Liver (tissue), 8 donors: ENCODE measurements at regions not wholly inside any gene's neighbourhood (a gene's known extent, or its start where the extent isn't known, plus 50 kb on each side); places are given as distances from the start of the nearest gene placed in this dataset.

Experiments used
- DNase-seq: peaks from one replicate; pipeline ENCODE4 v3.0.0-alpha.2; 2017; ENCODE audit warnings: low spot score
- H3K27ac ChIP-seq, 2 donors: one replicate each; pipeline ENCODE4 v1.7.0; 2013; ENCODE audit warnings: inconsistent platforms in 2 of 2, low read length in 2 of 2, control low read depth in 1 of 2, low read depth in 1 of 2, mild to moderate bottlenecking in 1 of 2
- H3K27me3 ChIP-seq, 4 donors: one replicate each; pipeline versions ENCODE4 v1.6.1 to v1.7.0; 2013; ENCODE audit warnings: low read length in 3 of 4, inconsistent platforms in 1 of 4, mild to moderate bottlenecking in 1 of 4, moderate library complexity in 1 of 4; ENCODE audit not compliant: control insufficient read depth in 4 of 4, insufficient read depth in 4 of 4
- H3K36me3 ChIP-seq, 4 donors: one replicate each; pipeline versions ENCODE4 v1.6.1 to v1.7.0; 2013; ENCODE audit warnings: low read length in 3 of 4, mild to moderate bottlenecking in 3 of 4, low read depth in 1 of 4, moderate library complexity in 1 of 4; ENCODE audit not compliant: control insufficient read depth in 4 of 4, insufficient read depth in 3 of 4
- H3K4me1 ChIP-seq, 4 donors: one replicate each; pipeline versions ENCODE4 v1.6.1 to v1.7.0; 2013; ENCODE audit warnings: low read length in 3 of 4, mild to moderate bottlenecking in 3 of 4, moderate library complexity in 1 of 4; ENCODE audit not compliant: control insufficient read depth in 4 of 4, insufficient read depth in 4 of 4
- H3K4me3 ChIP-seq, 3 donors: one replicate each; pipeline versions ENCODE4 v1.6.1 to v1.7.0; 2013; ENCODE audit warnings: low read length in 3 of 3, control low read depth in 1 of 3, low read depth in 1 of 3, mild to moderate bottlenecking in 1 of 3
- H3K9ac ChIP-seq, 2 donors: one replicate each; pipeline ENCODE4 v1.7.0; 2013; ENCODE audit warnings: low read length in 2 of 2, mild to moderate bottlenecking in 2 of 2, moderate library complexity in 2 of 2, control low read depth in 1 of 2, low read depth in 1 of 2
- H3K9me3 ChIP-seq, 4 donors: one replicate each; pipeline versions ENCODE4 v1.6.1 to v1.7.0; 2013; ENCODE audit warnings: low read length in 3 of 4; ENCODE audit not compliant: control insufficient read depth in 4 of 4
- ATF3 ChIP-seq: IDR thresholded peaks from 2 replicates; pipeline ENCODE4 v1.6.1; 2016; ENCODE audit warnings: antibody characterized with exemption
- CTCF ChIP-seq: fragments of 150-350 bp; IDR thresholded peaks from 2 replicates; pipeline ENCODE4 v1.5.1; 2017; ENCODE audit warnings: improper control_type of control experiment, low read depth, low read length; ENCODE audit not compliant: missing input control
- FOXA1 ChIP-seq: IDR thresholded peaks from 2 replicates; pipeline ENCODE4 v1.6.1; 2016; ENCODE audit warnings: antibody characterized with exemption
- FOXA2 ChIP-seq: IDR thresholded peaks from 2 replicates; pipeline ENCODE4 v1.6.1; 2016; ENCODE audit warnings: antibody characterized with exemption
- GABPA ChIP-seq, 2 donors: IDR thresholded peaks in 1 of 2; conservative IDR thresholded peaks in 1 of 2; 2 replicates each; pipeline ENCODE4 v1.6.1; 2016; ENCODE audit warnings: antibody characterized with exemption in 2 of 2, mild to moderate bottlenecking in 1 of 2, moderate library complexity in 1 of 2
- HNF4A ChIP-seq, 2 donors: conservative IDR thresholded peaks; 2 replicates each; pipeline ENCODE4 v1.6.1; 2016; ENCODE audit warnings: antibody characterized with exemption in 2 of 2, mild to moderate bottlenecking in 2 of 2
- HNF4G ChIP-seq: IDR thresholded peaks from 2 replicates; pipeline ENCODE4 v1.6.1; 2016; ENCODE audit warnings: antibody characterized with exemption
- JUND ChIP-seq, 2 donors: IDR thresholded peaks; 2 replicates each; pipeline ENCODE4 v1.6.1; 2016; ENCODE audit warnings: antibody characterized with exemption in 2 of 2
- MAX ChIP-seq: IDR thresholded peaks from 2 replicates; pipeline ENCODE4 v1.6.1; 2016; ENCODE audit warnings: antibody characterized with exemption
- NR2F2 ChIP-seq: IDR thresholded peaks from 2 replicates; pipeline ENCODE4 v1.6.1; 2016; ENCODE audit warnings: antibody characterized with exemption
- RAD21 ChIP-seq, 2 donors: IDR thresholded peaks; 2 replicates each; pipeline ENCODE4 v1.6.1; 2016; ENCODE audit warnings: antibody characterized with exemption in 2 of 2, mild to moderate bottlenecking in 2 of 2
- REST ChIP-seq: IDR thresholded peaks from 2 replicates; pipeline ENCODE4 v1.6.1; 2016; ENCODE audit warnings: antibody characterized with exemption, mild to moderate bottlenecking
- RXRA ChIP-seq, 2 donors: IDR thresholded peaks; 2 replicates each; pipeline ENCODE4 v1.6.1; 2017 to 2018; ENCODE audit warnings: antibody characterized with exemption in 2 of 2, mild to moderate bottlenecking in 1 of 2
- SP1 ChIP-seq: IDR thresholded peaks from 2 replicates; pipeline ENCODE4 v1.6.1; 2018; ENCODE audit warnings: antibody characterized with exemption, mild to moderate bottlenecking
- TAF1 ChIP-seq: conservative IDR thresholded peaks from 2 replicates; pipeline ENCODE4 v1.6.1; 2016; ENCODE audit warnings: antibody characterized with exemption, mild to moderate bottlenecking
- YY1 ChIP-seq: IDR thresholded peaks from 2 replicates; pipeline ENCODE4 v1.6.1; 2016; ENCODE audit warnings: antibody characterized with exemption, mild to moderate bottlenecking
- WGBS: extraction: QIAGEN DNeasy Blood & Tissue Kit; methylation state at CpG from one replicate; pipeline ENCODE4 v1.1.7; 2013; 5-methylcytosine and 5-hydroxymethylcytosine counted together
- donor health status: healthy.
- donor health status: healthy.
- donor health status: healthy.
- donor health status: healthy.
- donor health status: healthy.

GRCh38 chr2:12318427-12319057, 398.2 kb upstream of the TRIB2 start:
- Histone ChIP-seq H3K9ac (no peak overlapping the region), H3K4me1 (no peaks in the 10 kb centered on the region), H3K9me3 (no peaks in the 10 kb centered on the region), H3K36me3 (no peaks in the 10 kb centered on the region), H3K27ac (no peak overlapping the region), H3K27me3 (peaks cover 0 to 2% (median 0%) of the 10 kb centered on the region in 4 donors), H3K4me3 (no peak overlapping the region)
- 87% methylated on average over 8 of the region's 8 CpGs for WGBS
- no peak for DNase-seq
- TF ChIP-seq FOXA2 (no peak), HNF4G (no peak), MAX (no peak), RXRA (IDR thresholded peaks at IDR 0.05) (no peak), HNF4A (conservative IDR thresholded peaks at IDR 0.05) (no peak), CTCF (no peak)

- H3K4me1 ChIP-seq, result no peaks in the 10 kb centered on the region
- no peaks in the 10 kb centered on the region for H3K36me3 ChIP-seq
- no peak overlapping the region for H3K9ac ChIP-seq
- DNase-seq, result no peak
- no peak overlapping the region for H3K27ac ChIP-seq
- no peaks in the 10 kb centered on the region for H3K9me3 ChIP-seq
- H3K4me3 ChIP-seq, result no peak overlapping the region
- TF ChIP-seq YY1 (no peak), TAF1 (no peak), HNF4A (conservative IDR thresholded peaks at IDR 0.05) (no peak), NR2F2 (no peak), FOXA2 (no peak), RAD21 (IDR thresholded peaks at IDR 0.05) (no peak), HNF4G (no peak), GABPA (IDR thresholded peaks at IDR 0.05 in 1 of 2, conservative IDR thresholded peaks at IDR 0.05 in 1 of 2) (no peak), SP1 (no peak), JUND (IDR thresholded peaks at IDR 0.05) (no peak), CTCF (no peak), FOXA1 (no peak), ATF3 (no peak), MAX (no peak), REST (no peak)
- H3K27me3 ChIP-seq, result peaks cover 0 to 2% (median 0%) of the 10 kb centered on the region in 4 donors
- WGBS, result 76% methylated on average over 7 of the region's 7 CpGs
These were observed 396.6 kb upstream of the TRIB2 start for GRCh38 chr2:12320027-12320734.
